ENCODE measurements at regions not wholly inside any gene's neighbourhood (a gene's known extent, or its start where the extent isn't known, plus 50 kb on each side); places are given as distances from the start of the nearest gene placed in this dataset.

DNA sequence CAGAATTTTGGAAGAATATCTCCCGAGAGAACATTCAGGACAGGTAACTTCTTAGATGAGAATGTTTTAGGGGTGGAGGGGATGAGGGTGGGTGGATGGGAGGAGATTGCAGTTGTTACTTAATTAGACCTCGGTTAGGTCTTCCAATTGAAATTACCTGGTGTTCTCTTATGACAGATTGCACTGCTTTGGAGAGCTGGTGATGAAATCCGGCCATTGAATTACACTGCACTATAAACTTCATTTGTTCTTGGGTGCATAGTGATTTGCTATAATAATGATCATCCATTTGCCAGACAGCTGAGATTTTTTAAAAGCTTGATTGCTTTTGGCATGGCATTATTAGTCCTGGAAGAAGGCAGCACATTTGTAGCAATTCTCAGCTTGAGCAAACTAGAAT, 427.6 kb downstream of the GBA3 start:
- TF ChIP-seq ARNT (IDR thresholded peaks at IDR 0.05) (no peak), ZNF668 (CRISPR knock-in tag; IDR thresholded peaks at IDR 0.05) (no peak), POLR2AphosphoS2 (IDR thresholded peaks at IDR 0.05; ENCODE audit: low read length) (no peak), KLF1 (tag; IDR thresholded peaks at IDR 0.05) (no peak), JUN (IDR thresholded peaks at IDR 0.05; ENCODE audit: borderline replicate concordance, low read depth, low read length) (no peak), JUN (CRISPR knock-in tag; IDR thresholded peaks at IDR 0.05; ENCODE audit: borderline replicate concordance) (no peak), ZNF57 (CRISPR knock-in tag; IDR thresholded peaks at IDR 0.05) (no peak)
- TF ChIP-seq, protein P1, sequence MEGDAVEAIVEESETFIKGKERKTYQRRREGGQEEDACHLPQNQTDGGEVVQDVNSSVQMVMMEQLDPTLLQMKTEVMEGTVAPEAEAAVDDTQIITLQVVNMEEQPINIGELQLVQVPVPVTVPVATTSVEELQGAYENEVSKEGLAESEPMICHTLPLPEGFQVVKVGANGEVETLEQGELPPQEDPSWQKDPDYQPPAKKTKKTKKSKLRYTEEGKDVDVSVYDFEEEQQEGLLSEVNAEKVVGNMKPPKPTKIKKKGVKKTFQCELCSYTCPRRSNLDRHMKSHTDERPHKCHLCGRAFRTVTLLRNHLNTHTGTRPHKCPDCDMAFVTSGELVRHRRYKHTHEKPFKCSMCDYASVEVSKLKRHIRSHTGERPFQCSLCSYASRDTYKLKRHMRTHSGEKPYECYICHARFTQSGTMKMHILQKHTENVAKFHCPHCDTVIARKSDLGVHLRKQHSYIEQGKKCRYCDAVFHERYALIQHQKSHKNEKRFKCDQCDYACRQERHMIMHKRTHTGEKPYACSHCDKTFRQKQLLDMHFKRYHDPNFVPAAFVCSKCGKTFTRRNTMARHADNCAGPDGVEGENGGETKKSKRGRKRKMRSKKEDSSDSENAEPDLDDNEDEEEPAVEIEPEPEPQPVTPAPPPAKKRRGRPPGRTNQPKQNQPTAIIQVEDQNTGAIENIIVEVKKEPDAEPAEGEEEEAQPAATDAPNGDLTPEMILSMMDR (IDR thresholded peaks at IDR 0.05 in 2 of 3, conservative IDR thresholded peaks at IDR 0.05 in 1 of 3; ENCODE audit: insufficient read depth in 2 of 3, low read depth in 1 of 3, low read length in 3 of 3): no peak

All from K562 (cell line).